Hindlimb muscle (tissue), 1 donor: ENCODE measurements at regions not wholly inside any gene's neighbourhood (a gene's known extent, or its start where the extent isn't known, plus 50 kb on each side); places are given as distances from the start of the nearest gene placed in this dataset.

Experiments used
- DNase-seq: peaks from one replicate; pipeline ENCODE4 v3.0.0-alpha.2; 2013

DNA sequence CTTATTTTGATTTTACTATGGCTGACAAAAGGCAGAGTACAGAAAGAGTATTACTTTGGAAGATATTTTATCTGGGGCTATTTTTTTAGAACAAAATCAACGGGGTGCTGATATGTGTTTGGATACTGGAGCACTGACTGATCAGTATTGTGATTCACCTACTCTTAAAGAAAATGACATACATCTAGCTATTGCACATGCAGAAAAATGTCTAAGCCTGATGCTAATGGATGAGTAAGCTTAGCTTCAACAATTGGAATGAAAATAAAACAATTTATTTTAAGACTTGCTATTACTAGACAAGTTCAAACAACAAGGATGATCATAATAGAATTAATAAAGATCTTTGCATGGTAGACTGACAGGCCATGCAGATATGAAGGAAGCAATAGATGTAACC is 262.0 kb downstream of the PPP1R2C start:
- no peak for DNase-seq

GRCh38 chrX:42505016-42505415 is 272.9 kb downstream of the PPP1R2C start:
- DNase-seq: no peak

GRCh38 chrX:42499620-42500019 is 278.3 kb downstream of the PPP1R2C start:
- no peak for DNase-seq

DNA sequence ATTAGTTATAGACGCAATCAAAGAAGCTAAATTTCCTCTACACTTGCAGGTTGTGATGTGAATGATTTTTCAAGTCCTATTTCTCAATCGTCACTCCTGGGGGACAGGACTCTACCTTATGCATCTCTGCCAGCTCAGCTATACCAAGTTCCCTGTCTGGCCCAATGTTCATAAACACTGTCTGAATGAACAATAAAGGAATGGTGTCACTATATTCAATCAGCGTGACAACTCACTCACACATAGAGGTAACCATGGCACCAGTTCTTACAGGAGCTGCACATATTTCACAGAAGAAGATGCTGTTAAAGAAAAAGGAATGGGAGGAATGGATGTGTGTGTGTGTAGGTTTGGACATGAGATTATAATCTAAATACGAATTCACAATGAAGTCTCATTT is 280.6 kb downstream of the PPP1R2C start:
- DNase-seq: no peak

DNA sequence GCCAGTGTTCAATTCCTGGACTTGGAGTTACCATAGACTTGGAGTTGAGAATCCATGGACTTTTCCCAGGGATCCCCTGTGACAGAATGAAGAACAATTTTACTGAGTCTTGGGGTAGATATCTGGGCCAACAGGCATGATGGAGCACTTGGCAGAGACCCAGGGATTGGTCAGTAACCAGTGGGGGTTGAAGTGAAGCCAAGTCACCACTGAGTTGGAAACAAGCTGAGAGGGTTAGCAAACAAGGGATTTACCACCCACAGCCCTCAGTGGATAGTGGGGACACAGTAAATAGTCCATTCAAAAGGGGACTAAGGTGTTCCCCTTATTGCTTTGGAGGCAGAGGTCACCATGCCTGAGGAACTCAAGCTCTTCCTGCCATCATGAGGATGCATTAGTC is 281.7 kb downstream of the PPP1R2C start:
- no peak for DNase-seq

- DNase-seq: no peak
Observed at GRCh38 chrX:42495139-42495538, 282.8 kb downstream of the PPP1R2C start.

DNA sequence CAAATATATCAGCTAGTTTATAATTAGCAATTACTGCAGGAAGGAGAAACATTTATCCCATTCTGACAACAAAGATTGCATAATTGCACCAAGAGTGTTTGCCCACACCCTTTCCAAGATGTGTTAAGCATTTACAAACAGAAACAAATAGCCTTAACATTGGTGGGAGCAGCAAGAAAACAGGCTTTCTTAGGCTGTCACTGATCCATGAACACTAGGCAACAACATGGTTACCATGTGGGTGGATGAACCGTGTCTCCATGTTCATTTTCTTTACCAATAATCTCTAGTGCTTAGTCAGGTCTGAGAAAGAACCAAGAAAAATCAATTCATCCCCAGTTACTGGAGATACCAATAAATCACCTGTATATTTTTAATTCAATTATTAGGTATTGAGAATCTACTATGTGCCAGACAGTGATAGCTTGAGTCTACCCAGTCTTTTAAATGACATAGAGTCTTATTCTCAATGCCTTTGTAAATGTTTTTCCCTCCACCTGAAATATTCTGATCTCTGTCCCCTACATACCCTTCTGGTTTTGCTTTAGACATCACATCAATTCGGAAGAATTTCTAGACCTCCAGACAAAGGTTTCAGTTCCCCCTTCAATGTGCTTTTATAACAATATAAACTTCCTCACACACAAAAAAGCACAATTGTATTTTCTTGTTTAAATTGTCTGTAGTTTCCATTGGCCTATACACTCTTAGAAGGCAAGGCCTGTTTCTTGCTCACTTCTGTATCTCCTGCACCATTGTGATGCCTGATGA is 286.6 kb downstream of the PPP1R2C start:
- DNase-seq: no peak

DNA sequence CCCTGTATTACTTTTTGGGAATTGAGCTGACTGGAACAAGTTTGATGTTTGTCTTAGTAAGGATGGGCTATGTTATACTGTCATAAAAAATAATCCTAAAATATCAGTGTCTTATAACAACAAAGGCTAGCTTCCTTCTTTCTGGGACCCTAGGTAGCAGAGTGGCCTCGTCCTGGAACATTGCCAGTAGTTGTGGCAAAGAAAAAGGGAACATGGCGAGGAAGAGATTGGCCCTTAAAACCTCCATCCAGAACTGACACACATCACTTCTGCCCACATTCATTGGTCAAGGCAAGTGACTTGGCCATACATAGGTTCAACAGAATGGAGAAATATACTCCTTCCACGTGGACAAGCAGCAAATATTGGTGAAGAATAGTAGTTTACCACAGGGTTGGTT is 287.9 kb downstream of the PPP1R2C start:
- no peak for DNase-seq

GRCh38 chrX:42485601-42486000 is 292.4 kb downstream of the PPP1R2C start:
- DNase-seq: no peak

GRCh38 chrX:42484233-42484632 is 293.7 kb downstream of the PPP1R2C start:
- DNase-seq: no peak

- no peak for DNase-seq
Observed at GRCh38 chrX:42477396-42477795, 300.6 kb downstream of the PPP1R2C start.

DNA sequence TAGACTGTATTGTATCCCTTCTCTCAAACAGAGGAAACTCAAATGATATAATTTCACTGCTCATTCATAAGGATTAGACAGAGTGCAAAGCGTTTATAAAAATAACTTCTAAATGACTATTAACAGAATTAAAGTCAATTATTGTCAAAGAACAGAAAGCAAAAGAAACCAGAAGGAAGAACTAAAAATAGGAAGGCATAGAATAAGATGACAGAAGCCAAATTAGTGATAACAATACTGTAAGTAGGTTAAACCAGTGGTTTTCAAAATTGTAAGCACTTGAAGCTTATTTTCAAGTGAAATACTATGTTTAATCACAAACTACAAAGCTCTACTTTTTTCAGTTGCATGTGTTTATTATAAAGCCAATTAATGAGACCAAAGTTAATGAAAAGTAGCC is 305.2 kb downstream of the PPP1R2C start:
- no peak for DNase-seq

GRCh38 chrX:42466332-42467046 is 311.5 kb downstream of the PPP1R2C start:
- no peak for DNase-seq

DNA sequence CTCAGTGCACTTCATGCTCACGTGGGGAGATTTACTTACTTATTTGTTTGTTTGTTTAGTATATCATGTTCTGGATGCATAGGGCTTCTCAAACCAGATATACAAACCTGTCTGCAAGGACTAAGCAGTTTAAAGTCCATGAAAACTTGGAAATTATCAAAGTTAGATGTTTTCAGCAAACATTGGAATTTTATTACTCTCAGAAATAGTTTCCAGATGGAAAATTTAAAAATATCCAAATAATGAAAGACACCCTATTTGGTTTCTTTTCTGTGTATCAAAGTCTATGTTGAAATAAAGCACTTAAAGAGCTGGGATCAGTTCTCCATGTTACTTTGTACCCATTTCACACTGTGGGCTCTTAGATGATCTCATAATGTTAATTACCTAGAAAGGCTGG is 312.1 kb downstream of the PPP1R2C start:
- no peak for DNase-seq

DNA sequence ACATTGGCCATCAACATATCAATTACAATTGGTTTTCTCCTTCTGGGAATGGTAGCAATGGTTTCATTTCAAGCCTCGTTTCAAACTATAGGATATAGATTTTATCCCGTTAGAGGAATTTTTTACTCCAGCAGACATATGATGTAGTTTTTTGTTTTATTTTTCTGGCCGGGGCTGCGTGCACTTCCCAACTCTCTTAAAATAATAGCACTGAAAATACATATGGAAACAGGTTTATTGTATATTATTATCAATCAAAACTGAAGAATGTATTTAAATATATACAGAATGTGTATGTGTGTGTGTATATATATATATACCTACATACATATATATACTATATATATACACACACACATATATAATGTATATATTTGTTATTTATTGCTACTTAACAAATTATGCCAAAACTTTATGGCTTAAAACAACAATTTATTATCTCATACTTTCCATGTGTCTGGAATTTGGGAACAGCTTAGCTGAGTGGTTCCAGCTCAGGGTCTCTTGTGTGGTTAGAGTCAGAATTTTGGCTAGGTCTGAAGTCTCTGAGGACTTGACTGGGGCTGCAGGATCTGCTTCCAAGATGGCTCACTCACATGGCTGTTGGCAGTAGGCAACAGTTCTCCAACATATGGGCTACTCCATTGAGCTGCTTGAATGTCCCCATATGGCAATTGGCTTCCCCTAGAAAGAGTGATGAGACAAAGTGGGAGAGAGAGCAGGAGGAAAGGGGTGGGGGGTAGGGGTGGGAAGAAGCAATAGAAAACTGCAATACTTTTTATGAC is 314.1 kb downstream of the PPP1R2C start:
- DNase-seq: no peak

- DNase-seq: no peak
Observed at GRCh38 chrX:42462917-42463316, 315.0 kb downstream of the PPP1R2C start.

- DNase-seq: no peak
Observed at GRCh38 chrX:42460706-42461105, 317.3 kb downstream of the PPP1R2C start.

- DNase-seq: no peak
Observed at GRCh38 chrX:42459735-42460134, 318.2 kb downstream of the PPP1R2C start.

- no peak for DNase-seq
Observed at GRCh38 chrX:42456176-42456700, 321.7 kb downstream of the PPP1R2C start.

DNA sequence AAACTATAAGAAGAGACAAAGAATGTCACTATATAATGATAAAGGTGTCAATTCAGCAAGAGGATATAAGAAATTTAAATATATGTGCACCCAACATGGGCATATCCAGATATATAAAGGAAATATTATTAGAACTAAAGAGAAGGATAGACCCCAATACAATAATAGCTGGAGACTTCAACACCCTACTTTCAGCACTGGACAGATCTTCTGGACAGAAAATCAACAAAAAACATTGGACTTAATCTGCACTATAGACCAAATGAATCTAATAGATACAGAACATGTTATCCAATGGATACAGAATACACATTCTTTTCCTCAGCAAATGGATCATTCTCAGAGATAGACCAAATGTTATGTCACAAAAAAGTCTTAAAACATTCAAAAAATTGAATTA is 327.7 kb downstream of the PPP1R2C start:
- DNase-seq: no peak

DNA sequence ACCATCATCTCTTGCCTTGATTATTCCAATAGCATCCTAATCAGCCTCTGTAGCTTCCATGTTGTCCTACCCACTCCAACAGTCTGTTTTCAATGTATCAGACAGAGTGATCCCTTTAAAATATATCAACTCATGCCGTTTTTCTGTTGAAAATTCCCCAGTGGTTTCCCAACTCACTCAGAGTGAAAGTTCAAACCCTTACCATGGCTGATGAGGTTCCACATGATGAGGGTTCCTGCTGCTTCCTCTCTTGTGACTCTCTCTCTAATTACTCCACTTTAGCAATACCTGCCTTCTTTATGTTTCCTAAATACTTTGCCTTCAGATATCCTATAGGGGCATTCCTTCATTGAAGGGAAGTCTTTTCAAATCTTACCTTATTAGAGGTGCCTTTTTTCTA is 334.7 kb downstream of the PPP1R2C start:
- no peak for DNase-seq

GRCh38 chrX:42442745-42443144 is 335.2 kb downstream of the PPP1R2C start:
- DNase-seq: no peak

DNA sequence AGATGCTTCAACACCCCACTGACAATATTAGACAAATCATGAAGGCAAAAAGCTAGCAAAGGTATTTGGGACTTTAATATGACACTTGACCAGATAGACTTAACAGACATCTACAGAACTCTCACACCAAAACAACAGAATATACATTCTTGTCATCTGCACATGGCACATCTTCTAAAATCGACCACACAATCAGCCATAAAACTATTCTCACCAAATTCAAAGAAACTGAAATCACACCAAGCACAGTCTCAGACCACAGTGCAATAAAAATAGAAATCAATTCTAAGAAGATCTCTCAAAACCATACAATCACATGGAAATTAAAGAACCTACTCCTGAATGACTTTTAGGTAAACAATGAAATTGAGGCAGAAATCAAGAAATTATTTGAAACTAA is 340.8 kb downstream of the PPP1R2C start:
- DNase-seq: no peak
